Epithelial cell of prostate (primary cell): ENCODE measurements at regions not wholly inside any gene's neighbourhood (a gene's known extent, or its start where the extent isn't known, plus 50 kb on each side); places are given as distances from the start of the nearest gene placed in this dataset.
"Not testable (repeated sequence)": the region's sequence is repeated elsewhere in the genome, so short reads cannot be mapped to it uniquely, and the experiment has no call there.

Experiments used
- DNase-seq: peaks from one replicate; pipeline ENCODE4 v3.0.0-alpha.2; 2011; ENCODE audit warnings: low read depth, low spot score
- H3K27ac ChIP-seq: fragments of 450-650 bp; 2 replicates; pipeline ENCODE4 v1.5.1; 2017; ENCODE audit warnings: mild to moderate bottlenecking

- no peak overlapping the region for H3K27ac ChIP-seq
- no peak for DNase-seq
Measured at GRCh38 chr6:144418959-144419545, 133.9 kb downstream of the UTRN start.

DNA sequence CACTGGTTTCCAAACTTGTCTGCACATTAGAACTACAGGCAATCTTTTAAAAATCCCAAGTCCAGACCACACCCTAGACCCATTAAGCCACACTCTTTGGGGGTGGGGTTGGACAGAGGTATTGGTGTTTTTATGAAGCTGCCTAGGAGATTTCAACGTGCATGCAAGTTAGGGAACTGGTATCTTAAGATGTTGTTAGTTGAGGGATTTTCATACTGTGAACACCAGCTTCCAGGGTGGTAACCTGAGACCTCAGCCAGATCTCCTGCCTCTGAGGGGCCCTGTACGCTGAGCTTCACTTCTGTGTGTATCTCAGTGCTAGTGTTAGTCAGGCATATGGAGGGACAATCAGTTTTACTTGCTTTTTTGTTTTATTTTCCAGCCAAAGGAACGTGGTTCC, 138.0 kb downstream of the UTRN start:
- DNase-seq: no peak
- no peak overlapping the region for H3K27ac ChIP-seq

DNA sequence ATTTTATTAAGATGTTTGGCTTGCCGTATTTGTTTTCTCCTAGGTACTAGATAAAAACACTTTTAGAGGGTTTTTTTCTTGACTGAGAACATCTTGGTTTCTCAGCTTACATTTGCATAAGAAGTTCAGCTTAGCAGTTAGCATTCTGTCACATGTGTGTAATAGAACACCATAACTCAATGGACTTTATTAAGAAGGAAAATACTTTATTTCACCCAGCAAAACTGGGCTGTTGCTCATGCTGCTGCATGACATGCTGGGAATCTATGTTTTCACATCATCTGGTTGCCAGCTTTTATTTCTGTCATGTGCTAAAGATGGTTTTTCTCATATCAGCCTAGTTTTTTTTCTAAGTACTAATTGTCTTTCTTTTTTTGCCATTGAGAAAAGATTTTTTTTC, 144.6 kb downstream of the UTRN start:
- H3K27ac ChIP-seq: no peak overlapping the region
- DNase-seq: no peak

- not testable (repeated sequence) for DNase-seq, H3K27ac ChIP-seq
Measured at GRCh38 chr6:144433446-144433845, 148.3 kb downstream of the UTRN start.

- no peak overlapping the region for H3K27ac ChIP-seq
- DNase-seq: peak; percentile 5
Measured at GRCh38 chr6:144434308-144434990, 149.3 kb downstream of the UTRN start.

- DNase-seq: no peak
- H3K27ac ChIP-seq: no peak overlapping the region
Measured at GRCh38 chr6:144435602-144436426, 150.7 kb downstream of the UTRN start.

GRCh38 chr6:144437105-144437504, 152.0 kb downstream of the UTRN start:
- no peak for DNase-seq
- no peak overlapping the region for H3K27ac ChIP-seq

DNA sequence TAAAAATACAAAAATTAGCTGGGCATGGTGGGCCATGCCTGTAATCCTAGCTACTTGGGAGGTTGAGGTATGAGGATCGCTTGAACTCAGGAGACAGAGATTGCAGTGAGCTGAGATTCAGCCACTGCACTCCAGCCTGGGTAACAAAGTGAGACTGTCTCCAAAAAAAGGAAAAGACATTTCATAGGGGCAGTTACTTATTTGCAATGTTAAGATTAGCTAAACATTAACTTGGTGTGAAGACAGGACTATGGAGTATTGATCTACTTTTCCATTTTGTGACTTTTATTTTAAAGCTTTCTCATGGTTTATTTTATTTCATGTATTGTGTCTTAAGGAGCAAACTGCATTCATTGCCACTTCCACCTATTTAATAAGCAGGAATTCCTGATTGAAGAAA, 153.0 kb downstream of the UTRN start:
- H3K27ac ChIP-seq: no peak overlapping the region
- no peak for DNase-seq

- no peak for DNase-seq
- no peak overlapping the region for H3K27ac ChIP-seq
Measured at GRCh38 chr6:144439016-144439415, 153.9 kb downstream of the UTRN start.

DNA sequence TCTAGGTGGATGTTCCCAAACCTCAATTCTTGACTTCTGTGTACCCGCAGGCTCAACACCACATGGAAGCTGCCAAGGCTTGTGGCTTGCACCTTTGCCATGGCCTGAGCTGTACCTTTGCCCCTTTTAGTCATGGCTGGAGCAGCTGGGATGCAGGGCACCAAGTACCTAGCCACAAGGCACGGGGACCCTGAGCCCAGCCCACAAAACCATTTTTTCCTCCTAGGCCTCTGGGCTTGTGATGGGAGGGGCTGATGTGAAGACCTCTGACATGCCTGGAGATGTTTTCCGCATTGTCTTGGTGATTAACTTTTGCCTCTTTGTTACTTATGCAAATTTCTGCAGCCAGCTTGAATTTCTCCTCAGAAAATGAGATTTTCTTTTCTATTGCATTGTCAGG, 156.7 kb downstream of the UTRN start:
- H3K27ac ChIP-seq, DNase-seq: not testable (repeated sequence)

DNA sequence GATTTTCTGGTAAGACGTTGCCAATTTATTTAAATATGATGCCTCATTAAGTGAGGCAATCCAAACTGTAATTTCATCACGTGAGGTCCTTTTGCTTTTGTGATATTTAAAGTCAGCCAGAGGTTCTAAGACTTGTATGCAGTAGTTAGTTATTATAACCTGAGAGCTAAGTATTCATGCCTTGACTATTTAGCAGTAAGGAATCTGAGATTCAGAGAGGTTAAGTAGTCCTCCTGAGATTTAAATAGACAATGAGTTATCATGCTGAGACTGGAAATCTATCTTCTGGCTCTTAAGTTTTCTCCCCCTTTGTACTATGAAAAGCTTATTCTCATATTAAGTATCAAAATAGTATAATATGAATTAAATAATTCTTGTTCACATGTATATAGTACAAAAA, 158.0 kb downstream of the UTRN start:
- no peak for DNase-seq
- no peak overlapping the region for H3K27ac ChIP-seq

DNA sequence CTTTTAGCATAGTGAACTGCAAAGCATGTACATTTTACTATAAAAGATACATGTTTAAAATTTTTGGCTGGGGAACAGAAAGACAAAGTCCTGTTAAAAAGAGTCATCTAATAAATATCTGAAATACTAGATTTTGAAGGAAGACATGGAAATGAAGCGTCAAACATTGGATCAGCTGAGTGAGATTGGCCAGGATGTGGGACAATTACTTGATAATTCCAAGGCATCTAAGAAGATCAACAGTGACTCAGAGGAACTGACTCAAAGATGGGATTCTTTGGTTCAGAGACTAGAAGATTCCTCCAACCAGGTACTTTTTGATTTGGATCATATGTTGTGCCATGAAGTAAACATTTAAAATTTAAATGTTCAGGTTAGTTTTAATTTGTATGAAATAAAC, 162.3 kb downstream of the UTRN start:
- DNase-seq: no peak
- H3K27ac ChIP-seq: no peak overlapping the region

GRCh38 chr6:144449218-144449617, 164.1 kb downstream of the UTRN start:
- no peak overlapping the region for H3K27ac ChIP-seq
- DNase-seq: no peak

DNA sequence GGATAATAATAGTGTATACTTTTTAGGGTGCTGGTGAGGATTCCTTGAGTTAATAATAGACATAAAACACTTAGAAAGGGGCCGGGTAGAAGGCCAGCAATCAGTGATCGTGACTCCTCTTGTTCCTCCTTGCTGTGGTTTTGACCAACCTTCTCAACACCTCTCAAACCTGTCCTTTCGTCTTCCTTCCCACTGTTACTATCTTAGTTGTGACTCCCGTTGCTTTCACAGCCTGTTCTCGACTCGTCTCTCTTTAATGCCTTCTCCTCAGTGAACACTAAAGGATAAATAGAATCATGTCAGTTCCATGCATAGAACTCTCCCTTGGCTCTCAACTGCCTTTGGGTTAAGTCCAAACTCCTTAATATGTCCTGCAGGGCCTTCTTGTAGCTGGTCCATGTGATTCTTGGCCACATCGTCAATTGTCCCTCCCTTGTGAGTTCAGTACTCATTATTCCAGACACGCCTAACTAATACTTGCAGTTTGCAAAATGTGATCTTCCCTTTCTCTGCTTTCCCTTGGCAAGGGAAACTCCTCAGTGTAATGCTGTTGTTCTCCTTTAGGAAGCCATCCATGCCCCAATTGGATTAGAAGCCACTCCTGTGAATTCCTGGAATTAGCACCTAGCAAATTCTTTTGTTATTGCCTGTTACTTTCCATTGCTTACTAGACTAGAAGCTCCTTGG, 164.9 kb downstream of the UTRN start:
- no peak for DNase-seq
- H3K27ac ChIP-seq: no peak overlapping the region

DNA sequence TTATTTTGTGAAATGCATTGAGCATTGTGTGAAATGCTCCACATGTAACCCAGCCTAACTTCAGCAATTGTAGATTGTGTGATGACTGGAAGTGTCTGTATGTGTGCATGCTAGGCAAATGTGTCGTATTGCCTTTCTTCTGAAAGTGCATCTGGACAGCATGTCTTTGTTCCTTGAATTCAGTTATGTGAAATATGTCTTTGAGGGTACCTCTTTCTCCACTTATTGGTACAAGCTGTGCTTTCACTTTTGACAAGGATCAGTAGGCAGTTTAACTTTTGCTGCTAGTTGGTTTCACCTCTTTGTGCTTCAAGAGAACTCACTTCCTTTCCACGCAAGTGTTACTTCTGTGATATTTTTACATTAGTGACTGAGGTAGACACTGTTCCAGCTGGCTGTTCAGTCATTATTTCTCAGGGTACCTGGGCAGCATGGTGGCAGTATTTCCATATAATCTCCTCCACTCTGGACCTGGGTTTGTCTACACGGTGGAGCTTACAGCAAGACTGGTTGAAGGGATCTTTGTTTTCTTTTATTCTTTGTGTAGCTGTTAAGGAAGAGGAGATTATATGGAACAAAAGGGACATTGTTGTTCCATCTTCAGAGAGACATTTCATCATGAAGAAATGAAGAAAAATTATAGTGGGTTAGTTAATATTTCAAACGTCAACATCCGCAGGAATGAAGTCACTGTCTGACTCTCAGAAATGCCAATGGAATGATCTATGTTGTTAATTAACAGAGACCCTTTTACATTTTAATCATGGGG, 175.4 kb downstream of the UTRN start:
- DNase-seq: no peak
- H3K27ac ChIP-seq: no peak overlapping the region

DNA sequence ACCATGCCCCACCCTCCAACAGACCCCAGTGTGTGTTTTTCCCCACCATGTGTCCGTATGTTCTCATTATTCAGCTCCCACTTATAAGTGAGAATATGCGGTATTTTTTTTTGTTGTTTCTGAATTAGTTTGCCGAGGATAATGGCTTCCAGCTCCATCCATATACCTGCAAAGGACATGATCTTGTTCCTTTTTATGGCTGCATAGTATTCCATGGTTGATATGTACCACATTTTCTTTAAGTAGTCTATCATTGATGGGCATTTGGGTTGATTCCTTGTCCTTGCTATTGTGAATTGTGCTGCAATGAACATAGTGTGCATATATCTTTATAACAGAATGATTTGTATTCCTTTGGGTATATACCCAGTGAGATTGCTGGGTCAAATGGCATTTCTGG, 176.9 kb downstream of the UTRN start:
- H3K27ac ChIP-seq: no peak overlapping the region

DNA sequence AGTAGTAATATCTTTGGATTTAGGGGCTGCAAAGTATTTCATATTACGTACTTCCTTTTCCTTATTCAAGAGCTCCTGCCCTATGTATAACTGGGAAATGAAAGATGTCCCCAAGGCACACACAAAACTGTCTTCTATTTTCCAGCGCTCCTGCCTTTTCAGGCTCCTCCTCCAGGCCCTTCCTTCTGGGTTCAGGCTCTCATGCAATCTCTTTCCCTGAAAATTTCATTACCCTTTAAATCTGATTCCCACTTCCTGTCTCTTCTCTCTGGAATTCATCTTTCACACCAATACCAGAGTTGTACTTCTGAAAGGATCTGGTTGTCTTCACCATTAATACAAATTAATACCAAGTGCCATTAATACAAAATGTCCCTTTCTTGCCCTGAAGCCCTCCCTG, 181.6 kb downstream of the UTRN start:
- no peak for DNase-seq
- no peak overlapping the region for H3K27ac ChIP-seq

More for the DNA sequence above, 176.9 kb downstream of the UTRN start:
- no peak for DNase-seq

- no peak overlapping the region for H3K27ac ChIP-seq
Measured at GRCh38 chr6:144467172-144467762, 182.1 kb downstream of the UTRN start.

DNA sequence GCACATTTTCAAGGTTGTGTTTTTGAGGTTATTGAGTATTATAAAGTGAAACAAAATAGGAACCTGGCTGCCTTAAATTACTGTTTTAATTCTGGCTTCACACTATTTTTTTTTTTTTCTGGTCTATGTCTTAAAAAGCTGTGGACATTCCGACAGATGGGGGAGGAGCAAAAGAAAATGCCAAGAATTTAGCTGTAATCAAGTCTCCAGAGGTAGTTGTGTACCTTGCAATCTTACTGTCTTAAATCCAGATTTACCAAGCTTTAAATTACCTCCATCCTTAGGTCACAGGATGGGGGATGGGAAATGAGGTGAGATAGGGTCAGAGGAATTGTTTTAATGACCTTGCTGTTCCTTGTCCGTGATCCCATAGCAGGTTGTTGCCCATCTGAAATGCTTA, 182.8 kb downstream of the UTRN start:
- no peak for DNase-seq
- H3K27ac ChIP-seq: no peak overlapping the region

More at GRCh38 chr6:144467172-144467762, 182.1 kb downstream of the UTRN start:
- no peak for DNase-seq

- no peak for DNase-seq
- H3K27ac ChIP-seq: no peak overlapping the region
Measured at GRCh38 chr6:144468709-144469108, 183.6 kb downstream of the UTRN start.
